GM19372 (cell line): ENCODE measurements at regions not wholly inside any gene's neighbourhood (a gene's known extent, or its start where the extent isn't known, plus 50 kb on each side); places are given as distances from the start of the nearest gene placed in this dataset.
"Not testable (repeated sequence)": the region's sequence is repeated elsewhere in the genome, so short reads cannot be mapped to it uniquely, and the experiment has no call there.

ENCODE experiments used
- ATAC-seq: cut with Tn5 transposase; IDR thresholded peaks from one replicate; pipeline ENCODE4 v1.9.1; 2021; ENCODE audit warnings: mild to moderate bottlenecking, low read depth, moderate library complexity; ENCODE audit not compliant: unreplicated experiment

DNA sequence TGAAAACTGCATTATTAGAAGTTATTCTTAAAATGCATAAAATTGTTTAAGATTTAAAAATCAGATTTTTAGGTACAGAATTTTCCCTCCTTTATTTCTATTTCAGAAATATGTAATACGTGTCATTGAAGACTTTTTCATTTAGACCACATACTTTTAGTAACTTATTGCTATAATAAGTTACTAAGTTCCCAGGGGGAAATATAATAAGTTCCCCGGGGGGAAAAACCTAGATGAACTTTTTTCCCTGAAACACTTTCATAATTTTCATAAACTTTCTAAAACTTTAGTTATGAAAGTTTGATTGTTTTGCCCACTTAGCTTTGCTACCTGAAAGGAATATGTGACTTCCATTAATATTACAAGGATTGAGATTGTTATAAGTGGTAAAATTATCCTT lies 1341.5 kb upstream of the IGFBP7 start:
- no peak for ATAC-seq

- ATAC-seq, result no peak
These were observed 1325.7 kb upstream of the IGFBP7 start for GRCh38 chr4:58435871-58436270.

DNA sequence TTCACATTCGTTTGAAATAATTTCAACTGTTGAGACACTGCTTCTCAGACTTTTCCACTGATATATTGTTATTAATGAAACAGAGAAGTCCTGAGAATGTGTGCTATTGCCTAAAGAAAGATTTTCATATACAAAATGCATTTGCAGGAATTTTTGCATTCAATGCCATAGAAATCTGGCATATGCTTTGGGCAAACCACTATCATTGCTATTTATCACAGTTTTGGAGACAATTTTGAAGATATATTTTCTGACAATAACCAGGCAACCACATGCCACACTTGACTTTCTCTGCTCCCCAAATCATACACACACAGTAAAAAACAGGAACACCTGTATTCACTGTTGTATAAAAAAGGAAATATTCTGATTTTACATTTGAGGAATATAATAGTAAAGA lies 1303.7 kb upstream of the IGFBP7 start:
- no peak for ATAC-seq

GRCh38 chr4:58411904-58412303 lies 1301.7 kb upstream of the IGFBP7 start:
- no peak for ATAC-seq

DNA sequence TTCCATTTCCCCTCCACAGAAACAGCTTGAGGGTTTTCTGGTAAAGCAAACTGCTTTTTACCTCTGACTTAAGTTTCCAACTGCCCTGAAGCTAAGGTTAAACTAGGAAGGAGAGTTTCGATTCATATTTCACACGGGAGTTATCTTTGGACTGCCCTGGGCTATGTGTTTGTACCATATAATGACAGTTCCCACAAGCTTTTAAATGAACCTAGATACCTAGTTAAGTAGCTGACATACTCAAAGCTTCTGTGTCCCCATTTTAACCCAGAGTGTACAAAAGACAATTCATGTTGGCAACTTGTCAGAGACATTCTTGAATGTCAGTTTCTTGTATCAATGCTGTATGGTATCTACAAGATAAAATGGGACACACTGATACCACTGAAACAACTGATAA lies 1296.6 kb upstream of the IGFBP7 start:
- no peak for ATAC-seq

GRCh38 chr4:58368221-58368620 lies 1258.0 kb upstream of the IGFBP7 start:
- no peak for ATAC-seq

DNA sequence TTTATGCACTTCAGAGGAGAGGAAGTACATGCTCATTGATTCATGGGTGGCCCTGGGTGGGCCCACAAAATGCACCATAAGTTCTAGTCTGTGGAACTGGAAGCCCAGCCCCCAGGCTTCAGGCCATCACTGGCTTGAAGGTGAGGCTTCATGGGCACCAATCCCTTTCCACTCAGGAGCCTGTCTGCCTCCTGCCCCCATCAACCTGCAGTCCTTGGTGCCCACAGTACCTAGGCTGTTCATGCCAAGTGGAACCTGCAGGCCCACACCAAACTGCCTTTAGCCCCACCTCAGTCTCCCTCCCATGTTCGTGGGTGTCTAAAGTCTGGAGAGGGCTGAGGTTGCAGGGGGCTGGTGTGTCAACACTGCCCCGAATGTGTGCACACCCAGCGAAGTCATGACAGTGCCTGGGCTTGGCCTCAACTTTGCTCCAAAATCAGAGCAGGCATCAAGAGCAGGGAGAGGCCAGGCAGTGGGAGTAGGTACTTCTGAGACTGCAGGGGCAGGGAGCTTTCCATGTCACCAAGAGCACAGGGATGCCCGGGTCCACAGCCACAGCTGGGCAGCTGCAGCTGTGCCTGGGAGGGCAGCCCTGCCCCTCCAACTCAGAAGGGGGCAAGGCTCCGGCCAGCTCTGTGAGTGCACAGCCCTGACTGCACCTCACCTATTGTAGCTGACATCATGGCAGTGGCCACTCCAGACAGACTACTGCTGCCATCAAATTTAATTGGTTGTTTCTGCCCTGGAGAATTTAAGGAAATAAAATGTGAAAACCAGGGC lies 1250.4 kb upstream of the IGFBP7 start:
- ATAC-seq, result no peak

GRCh38 chr4:58359590-58359989 lies 1249.4 kb upstream of the IGFBP7 start:
- ATAC-seq, result no peak

DNA sequence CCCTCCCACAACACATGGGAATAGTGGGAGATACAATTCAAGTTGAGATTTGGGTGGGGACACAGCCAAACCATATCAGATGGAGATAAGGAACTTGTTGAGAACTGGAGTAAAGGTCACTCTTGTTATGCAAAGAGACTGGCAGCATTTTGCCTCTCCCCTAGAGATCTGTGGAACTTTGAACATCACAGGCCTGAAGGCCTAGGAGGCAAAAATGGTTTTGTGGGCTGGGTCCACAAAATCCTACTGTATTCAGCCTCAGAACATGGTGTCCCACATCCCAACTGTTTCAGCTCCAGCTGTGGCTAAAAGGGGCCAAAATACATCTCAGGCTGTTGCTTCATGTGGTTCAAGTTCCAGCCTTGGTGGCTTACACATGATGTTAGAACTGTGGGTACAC lies 1247.8 kb upstream of the IGFBP7 start:
- no peak for ATAC-seq

GRCh38 chr4:58325070-58325469 lies 1214.9 kb upstream of the IGFBP7 start:
- ATAC-seq, result no peak

DNA sequence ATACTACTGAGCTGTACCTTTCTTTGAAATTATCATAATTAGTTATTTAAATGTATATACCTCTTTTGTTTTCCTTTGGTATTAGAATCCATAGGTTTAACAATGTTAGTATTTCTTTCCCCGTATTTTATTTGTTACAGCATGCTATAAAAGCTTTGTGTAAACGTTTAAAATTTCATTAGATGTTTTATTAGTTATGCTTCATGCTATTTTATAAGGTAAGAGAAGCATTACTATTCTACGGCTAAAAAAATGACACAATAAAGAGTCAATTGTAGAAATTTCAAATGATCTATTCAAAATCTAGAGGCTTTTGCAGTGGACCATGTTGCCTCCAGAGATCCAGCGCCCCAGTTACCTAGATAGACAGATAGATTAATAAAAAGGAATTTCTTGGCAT lies 1203.3 kb upstream of the IGFBP7 start:
- no peak for ATAC-seq

GRCh38 chr4:58303456-58303855 lies 1193.3 kb upstream of the IGFBP7 start:
- no peak for ATAC-seq

- no peak for ATAC-seq
These were observed 1191.3 kb upstream of the IGFBP7 start for GRCh38 chr4:58301376-58301999.

- no peak for ATAC-seq
These were observed 1176.2 kb upstream of the IGFBP7 start for GRCh38 chr4:58286335-58286734.

DNA sequence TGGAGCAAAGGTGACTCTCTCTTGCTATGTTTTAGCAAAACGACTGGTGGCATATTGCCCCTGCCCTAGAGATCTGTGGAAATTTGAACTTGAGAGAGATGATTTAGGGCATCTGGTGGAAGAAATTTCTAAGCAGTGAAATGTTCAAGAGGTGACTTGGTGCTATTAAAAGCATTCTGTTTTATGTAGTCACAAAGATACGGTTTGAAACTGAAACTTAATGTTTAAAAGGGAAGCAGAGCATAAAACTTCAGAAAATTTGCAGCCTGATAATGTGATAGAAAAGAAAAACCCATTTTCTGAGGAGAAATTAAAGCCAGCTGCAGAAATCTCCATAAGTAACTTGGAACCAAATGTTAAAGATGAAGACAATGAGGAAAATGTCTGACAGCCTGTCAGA lies 1170.7 kb upstream of the IGFBP7 start:
- not testable (repeated sequence) for ATAC-seq

DNA sequence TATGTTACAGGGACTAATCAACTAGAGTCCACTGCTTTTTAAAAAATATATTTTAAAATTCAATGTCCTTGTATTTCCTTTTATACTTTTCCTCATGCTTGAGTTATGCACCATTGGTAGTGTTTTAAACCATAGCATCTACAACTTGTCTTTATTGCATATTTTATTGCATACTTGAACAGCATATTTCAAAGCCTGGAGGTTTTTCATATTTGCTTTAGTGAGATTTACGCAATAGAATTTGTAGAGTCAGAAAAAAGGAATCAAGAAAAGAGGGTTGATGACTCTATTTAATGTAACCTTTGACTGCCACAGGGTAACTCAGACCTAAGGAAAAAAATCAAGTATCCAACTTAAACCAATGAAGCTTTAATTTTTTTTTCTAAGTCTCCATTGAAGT lies 1165.7 kb upstream of the IGFBP7 start:
- no peak for ATAC-seq

- ATAC-seq, result no peak
These were observed 1164.4 kb upstream of the IGFBP7 start for GRCh38 chr4:58274553-58274952.

DNA sequence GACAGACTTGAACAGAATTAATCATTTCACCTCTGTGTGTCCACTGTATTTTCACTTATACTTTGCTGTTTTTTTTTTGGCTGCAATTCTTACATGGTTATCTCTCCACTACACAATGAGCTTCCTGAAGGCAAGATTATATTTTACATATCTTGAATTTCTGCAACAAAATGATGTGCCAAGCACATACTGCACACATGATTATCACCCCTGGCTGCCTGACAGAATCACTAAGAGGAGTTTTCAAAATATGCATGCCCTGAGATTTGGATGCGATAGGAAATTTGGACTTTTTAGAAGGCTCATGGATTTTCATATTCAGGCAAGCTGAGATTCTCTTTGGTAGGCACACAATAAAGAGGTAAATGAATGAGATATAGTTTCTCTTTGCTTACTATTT lies 1162.1 kb upstream of the IGFBP7 start:
- no peak for ATAC-seq

DNA sequence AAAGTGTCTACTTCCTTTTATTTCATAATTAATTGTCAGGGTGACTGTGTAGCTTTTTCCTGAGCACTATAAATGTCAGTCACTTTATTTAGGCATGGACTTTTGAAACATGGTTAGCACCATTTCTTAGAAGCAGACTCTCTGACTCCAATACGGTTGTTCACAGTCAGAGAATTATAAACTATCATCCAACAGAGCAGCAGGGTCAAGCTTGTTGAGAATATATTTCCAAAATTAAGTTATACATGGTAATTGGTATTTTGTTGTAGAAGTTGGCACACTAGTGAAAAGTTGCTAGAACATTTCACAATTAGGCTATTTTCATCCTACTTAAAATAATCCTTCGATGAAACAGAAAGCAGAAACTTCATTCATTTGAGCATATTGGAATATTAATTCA lies 1155.5 kb upstream of the IGFBP7 start:
- ATAC-seq, result no peak

- no peak for ATAC-seq
These were observed 1151.3 kb upstream of the IGFBP7 start for GRCh38 chr4:58261526-58261925.

DNA sequence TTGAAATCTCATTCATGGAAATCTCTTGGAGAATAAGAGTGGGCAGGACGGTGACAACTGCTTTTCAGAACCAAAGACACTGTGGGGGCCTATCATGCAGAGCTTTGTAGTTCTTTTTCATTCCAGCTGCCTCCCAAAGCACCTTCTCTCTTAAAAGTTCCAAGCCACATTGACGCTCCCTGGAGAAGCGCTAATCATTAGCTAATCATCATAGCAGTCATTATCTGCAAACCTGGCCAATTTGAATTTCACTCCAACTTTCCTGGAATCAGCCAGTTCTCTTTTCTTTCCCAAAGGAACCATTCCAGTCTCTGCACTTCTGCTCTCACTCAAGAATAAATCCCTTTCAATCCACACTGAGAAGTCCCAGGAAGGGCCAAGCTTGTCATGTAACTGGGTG lies 1144.1 kb upstream of the IGFBP7 start:
- no peak for ATAC-seq

GRCh38 chr4:58252656-58253055 lies 1142.5 kb upstream of the IGFBP7 start:
- ATAC-seq, result no peak
